ENCODE measurements at regions not wholly inside any gene's neighbourhood (a gene's known extent, or its start where the extent isn't known, plus 50 kb on each side); places are given as distances from the start of the nearest gene placed in this dataset.

- no peaks in the 10 kb centered on the region for H4K20me1 ChIP-seq (replicated peaks; ENCODE audit: control insufficient read depth, extremely low read depth, insufficient read depth, low read length)
- DNase-seq (ENCODE audit: low read depth, low spot score) (no peak), FAIRE-seq (no peak)
- H3K36me3 ChIP-seq (ENCODE audit: control insufficient read depth in 2 of 2, extremely low read depth in 1 of 2, insufficient read depth in 2 of 2, low read length in 2 of 2), result no peaks in the 10 kb centered on the region
- BruUV-seq (replicated peaks), result no TSS peak
- no peak for TF ChIP-seq MYC (IDR thresholded peaks at IDR 0.05; ENCODE audit: low read depth, low read length)
- no peak for TF ChIP-seq CTCF (IDR thresholded peaks at IDR 0.05; ENCODE audit: extremely low read depth in 1 of 2, insufficient read depth in 1 of 2, low read depth in 1 of 2, low read length in 2 of 2)
- TF ChIP-seq EZH2 (IDR thresholded peaks at IDR 0.05; ENCODE audit: borderline replicate concordance, low read depth, low read length, severe bottlenecking), result no peak
- no peak for TF ChIP-seq FOS (IDR thresholded peaks at IDR 0.05; ENCODE audit: borderline replicate concordance, insufficient read depth, low read length)
- TF ChIP-seq POLR2A (IDR thresholded peaks at IDR 0.05; ENCODE audit: low read depth, low read length), result no peak
- no peak for TF ChIP-seq GATA2 (IDR thresholded peaks at IDR 0.05; ENCODE audit: insufficient read depth, insufficient read length, low read depth, low read length)
- TF ChIP-seq POLR2AphosphoS5 (IDR thresholded peaks at IDR 0.05; ENCODE audit: insufficient read depth, low read depth, low read length), result no peak
- TF ChIP-seq MAX (IDR thresholded peaks at IDR 0.05; ENCODE audit: insufficient read depth, insufficient read length), result no peak
- TF ChIP-seq JUN (IDR thresholded peaks at IDR 0.05; ENCODE audit: borderline replicate concordance, insufficient read depth, insufficient read length, low read depth), result no peak
- ChIA-PET POLR2A (no interaction called here), CTCF (interaction anchor here (0.9 to 1.4 kb wide), 3 partner anchors 9 to 15 kb away, joined by 3 to 4 read pairs (median 3); no protein-coding TSS in a partner anchor)
- dilution Hi-C loops (cut with MboI; ENCODE audit: extremely low pct_ligation_motif_present, low sequenced_read_pairs), result no loop called here
- no peaks in the 10 kb centered on the region for H3K9me1 ChIP-seq (replicated peaks; ENCODE audit: control insufficient read depth, extremely low read depth, insufficient read depth, low read length)
- no peaks in the 10 kb centered on the region for H3K4me1 ChIP-seq (ENCODE audit: control insufficient read depth, extremely low read depth, insufficient read depth, low read length)
- no peak overlapping the region for H3K4me3 ChIP-seq (replicated peaks in 1 of 3; ENCODE audit: insufficient read depth in 1 of 3, low read depth in 1 of 3, low read length in 3 of 3)
- H3K4me2 ChIP-seq (ENCODE audit: insufficient read depth, low read length), result no peak overlapping the region
- H2AFZ ChIP-seq (ENCODE audit: low read depth, low read length), result no peak overlapping the region
- H3K9ac ChIP-seq (replicated peaks; ENCODE audit: extremely low read depth, insufficient read depth, low read length), result no peak overlapping the region
- no peaks in the 10 kb centered on the region for H3K79me2 ChIP-seq (ENCODE audit: control insufficient read depth, insufficient read depth, low read length)
- no peak overlapping the region for H3K27ac ChIP-seq (ENCODE audit: insufficient read depth, low read depth, low read length)
- H3K9me3 ChIP-seq (replicated peaks; ENCODE audit: control insufficient read depth, insufficient read depth, low read length), result no peaks in the 10 kb centered on the region
- intact Hi-C loops (cut with micrococcal nuclease), result no loop called here
- H3K27me3 ChIP-seq (ENCODE audit: control insufficient read depth in 2 of 2, insufficient read depth in 2 of 2, low read length in 2 of 2), result peaks cover 0 to 4% of the 10 kb centered on the region in 2 experiments
These were observed 263.1 kb upstream of the RXFP2 start for GRCh38 chr13:31476266-31476665.

Measured in endothelial cell of umbilical vein (primary cell).